GM21526 (cell line): ENCODE measurements at regions not wholly inside any gene's neighbourhood (a gene's known extent, or its start where the extent isn't known, plus 50 kb on each side); places are given as distances from the start of the nearest gene placed in this dataset.
"Not testable (repeated sequence)": the region's sequence is repeated elsewhere in the genome, so short reads cannot be mapped to it uniquely, and the experiment has no call there.

Experiments used
- ATAC-seq: cut with Tn5 transposase; IDR thresholded peaks from one replicate; pipeline ENCODE4 v1.9.1; 2021; ENCODE audit warnings: moderate library complexity; ENCODE audit not compliant: unreplicated experiment, low FRiP score

GRCh38 chr12:126443977-126444376, 1378.7 kb downstream of the AACS start:
- ATAC-seq: no peak

- ATAC-seq: no peak
Measured at GRCh38 chr12:126447346-126447745, 1382.1 kb downstream of the AACS start.

GRCh38 chr12:126451809-126452208, 1386.6 kb downstream of the AACS start:
- ATAC-seq: no peak

- ATAC-seq: not testable (repeated sequence)
Measured at GRCh38 chr12:126452686-126453085, 1387.5 kb downstream of the AACS start.

GRCh38 chr12:126454581-126454980, 1389.3 kb downstream of the AACS start:
- no peak for ATAC-seq

GRCh38 chr12:126457776-126458175, 1392.5 kb downstream of the AACS start:
- no peak for ATAC-seq

GRCh38 chr12:126464153-126464552, 1398.9 kb downstream of the AACS start:
- no peak for ATAC-seq

- ATAC-seq: no peak
Measured at GRCh38 chr12:126469211-126469610, 1404.0 kb downstream of the AACS start.

- no peak for ATAC-seq
Measured at GRCh38 chr12:126474703-126475102, 1409.5 kb downstream of the AACS start.

- ATAC-seq: no peak
Measured at GRCh38 chr12:126480451-126480850, 1415.2 kb downstream of the AACS start.

GRCh38 chr12:126481688-126482087, 1416.5 kb downstream of the AACS start:
- no peak for ATAC-seq

GRCh38 chr12:126482238-126482889, 1417.1 kb downstream of the AACS start:
- no peak for ATAC-seq

- ATAC-seq: no peak
Measured at GRCh38 chr12:126483145-126484068, 1418.2 kb downstream of the AACS start.

GRCh38 chr12:126487431-126487980, 1422.3 kb downstream of the AACS start:
- no peak for ATAC-seq

GRCh38 chr12:126488806-126489205, 1423.6 kb downstream of the AACS start:
- no peak for ATAC-seq

- ATAC-seq: no peak
Measured at GRCh38 chr12:126492181-126492580, 1426.9 kb downstream of the AACS start.

- no peak for ATAC-seq
Measured at GRCh38 chr12:126493366-126494108, 1428.3 kb downstream of the AACS start.

GRCh38 chr12:126496201-126496600, 1431.0 kb downstream of the AACS start:
- no peak for ATAC-seq

GRCh38 chr12:126506426-126507182, 1441.4 kb downstream of the AACS start:
- ATAC-seq: no peak

GRCh38 chr12:126507231-126507630, 1442.0 kb downstream of the AACS start:
- ATAC-seq: no peak
